ENCODE measurements at regions not wholly inside any gene's neighbourhood (a gene's known extent, or its start where the extent isn't known, plus 50 kb on each side); places are given as distances from the start of the nearest gene placed in this dataset.

GRCh38 chr2:30310371-30310770 lies 79.0 kb downstream of the LBH start:
- no peak for DNase-seq (ENCODE audit: low read depth in 4 of 4, low spot score in 2 of 4)

- DNase-seq (ENCODE audit: low read depth in 4 of 4, low spot score in 2 of 4): no peak
Observed at GRCh38 chr2:30310955-30311354, 79.6 kb downstream of the LBH start.

- no peak for DNase-seq (ENCODE audit: low read depth in 4 of 4, low spot score in 2 of 4)
Observed at GRCh38 chr2:30311711-30312110, 80.4 kb downstream of the LBH start.

GRCh38 chr2:30312916-30313315 lies 81.6 kb downstream of the LBH start:
- DNase-seq (ENCODE audit: low read depth in 4 of 4, low spot score in 2 of 4): no peak

GRCh38 chr2:30314981-30315380 lies 83.6 kb downstream of the LBH start:
- DNase-seq (ENCODE audit: low read depth in 4 of 4, low spot score in 2 of 4): no peak

GRCh38 chr2:30315391-30316063 lies 84.2 kb downstream of the LBH start:
- no peak for DNase-seq (ENCODE audit: low read depth in 4 of 4, low spot score in 2 of 4)

GRCh38 chr2:30316408-30316807 lies 85.1 kb downstream of the LBH start:
- no peak for DNase-seq (ENCODE audit: low read depth in 4 of 4, low spot score in 2 of 4)

GRCh38 chr2:30318987-30319782 lies 87.9 kb downstream of the LBH start:
- no peak for DNase-seq (ENCODE audit: low read depth in 4 of 4, low spot score in 2 of 4)

GRCh38 chr2:30321466-30321865 lies 90.1 kb downstream of the LBH start:
- no peak for DNase-seq (ENCODE audit: low read depth in 4 of 4, low spot score in 2 of 4)

- DNase-seq (ENCODE audit: low read depth in 4 of 4, low spot score in 2 of 4): no peak
Observed at GRCh38 chr2:30323499-30323898, 92.2 kb downstream of the LBH start.

- DNase-seq (ENCODE audit: low read depth in 4 of 4, low spot score in 2 of 4): no peak
Observed at GRCh38 chr2:30324245-30324908, 93.0 kb downstream of the LBH start.

- DNase-seq (ENCODE audit: low read depth in 4 of 4, low spot score in 2 of 4): no peak
Observed at GRCh38 chr2:30325600-30326328, 94.4 kb downstream of the LBH start.

- no peak for DNase-seq (ENCODE audit: low read depth in 4 of 4, low spot score in 2 of 4)
Observed at GRCh38 chr2:30326497-30326896, 95.2 kb downstream of the LBH start.

GRCh38 chr2:30331038-30331437 lies 99.7 kb downstream of the LBH start:
- DNase-seq (ENCODE audit: low read depth in 4 of 4, low spot score in 2 of 4): no peak

- DNase-seq (ENCODE audit: low read depth in 4 of 4, low spot score in 2 of 4): no peak
Observed at GRCh38 chr2:30331869-30332268, 100.5 kb downstream of the LBH start.

GRCh38 chr2:30332791-30333453 lies 101.6 kb downstream of the LBH start:
- DNase-seq (ENCODE audit: low read depth in 4 of 4, low spot score in 2 of 4): no peak

- no peak for DNase-seq (ENCODE audit: low read depth in 4 of 4, low spot score in 2 of 4)
Observed at GRCh38 chr2:30334762-30335363, 103.5 kb downstream of the LBH start.

- DNase-seq (ENCODE audit: low read depth in 4 of 4, low spot score in 2 of 4): no peak
Observed at GRCh38 chr2:30336084-30336483, 104.8 kb downstream of the LBH start.

- DNase-seq (ENCODE audit: low read depth in 4 of 4, low spot score in 2 of 4): no peak
Observed at GRCh38 chr2:30336978-30337841, 105.9 kb downstream of the LBH start.
